Ascending aorta (tissue), 2 donors: ENCODE measurements at regions not wholly inside any gene's neighbourhood (a gene's known extent, or its start where the extent isn't known, plus 50 kb on each side); places are given as distances from the start of the nearest gene placed in this dataset.

ENCODE experiments used
- DNase-seq, 2 donors: peaks; one replicate each; pipeline ENCODE4 v3.0.0-alpha.2; 2019; ENCODE audit warnings: low spot score in 2 of 2
- H3K27ac ChIP-seq, 2 donors: fragments of 200-600 bp; sonication (generic); one replicate each; pipeline ENCODE4 v1.5.1; 2016 to 2017; ENCODE audit warnings: mild to moderate bottlenecking in 1 of 2
- H3K27me3 ChIP-seq: fragments of 200-600 bp; sonication (generic); one replicate; pipeline ENCODE4 v1.5.1; 2017
- H3K36me3 ChIP-seq, 2 donors: fragments of 200-600 bp; sonication (generic); one replicate each; pipeline ENCODE4 v1.5.1; 2016
- H3K4me1 ChIP-seq, 2 donors: fragments of 200-600 bp; sonication (generic); one replicate each; pipeline ENCODE4 v1.5.1; 2016 to 2017; ENCODE audit warnings: mild to moderate bottlenecking in 1 of 2
- H3K4me3 ChIP-seq, 2 donors: fragments of 200-600 bp; sonication (generic); one replicate each; pipeline ENCODE4 v1.5.1; 2016 to 2017; ENCODE audit warnings: mild to moderate bottlenecking in 1 of 2
- H3K9me3 ChIP-seq, 2 donors: fragments of 200-600 bp; sonication (generic); one replicate each; pipeline ENCODE4 v1.5.1; 2016
- intact Hi-C: fragments of 100-400 bp; cut with DNase I; formaldehyde crosslinking; loops from one replicate; pipeline ENCODE4 v1.15.1; 2023
- TF ChIP-seq, protein P1 (sequence below), 3 experiments: fragments of 200-600 bp in 2 of 3; fragments of 450-650 bp in 1 of 3; sonication (generic) in 2 of 3; IDR thresholded peaks; one replicate each; pipeline ENCODE4 v1.5.1; 2016 to 2019; ENCODE audit warnings: antibody characterized with exemption in 3 of 3, mild to moderate bottlenecking in 1 of 3, moderate library complexity in 1 of 3

DNA sequence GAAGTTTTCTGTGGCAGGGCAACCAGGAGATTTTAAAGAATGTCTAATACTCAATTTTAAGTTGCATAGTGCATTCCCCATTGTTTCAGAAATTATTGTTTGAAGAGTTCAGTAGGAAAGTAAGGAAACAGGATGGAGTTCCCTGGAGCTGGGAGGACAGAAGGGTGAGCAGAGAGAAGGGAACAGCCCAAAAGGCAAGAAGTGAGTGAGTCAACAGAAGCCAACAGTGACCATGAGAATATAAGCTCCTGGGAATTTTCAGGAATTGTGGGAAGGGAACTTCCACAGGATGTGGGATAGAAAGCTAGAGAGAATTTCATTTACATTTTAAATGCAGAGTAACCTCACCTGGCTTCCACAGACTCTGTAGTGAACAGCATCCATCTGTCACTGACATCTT is 268.1 kb upstream of the ATP5MC3 start:
- Histone ChIP-seq H3K27me3 (no peaks in the 10 kb centered on the region), H3K27ac (no peak overlapping the region), H3K4me1 (no peaks in the 10 kb centered on the region), H3K9me3 (no peaks in the 10 kb centered on the region), H3K4me3 (no peak overlapping the region), H3K36me3 (no peaks in the 10 kb centered on the region)
- TF ChIP-seq, protein P1, sequence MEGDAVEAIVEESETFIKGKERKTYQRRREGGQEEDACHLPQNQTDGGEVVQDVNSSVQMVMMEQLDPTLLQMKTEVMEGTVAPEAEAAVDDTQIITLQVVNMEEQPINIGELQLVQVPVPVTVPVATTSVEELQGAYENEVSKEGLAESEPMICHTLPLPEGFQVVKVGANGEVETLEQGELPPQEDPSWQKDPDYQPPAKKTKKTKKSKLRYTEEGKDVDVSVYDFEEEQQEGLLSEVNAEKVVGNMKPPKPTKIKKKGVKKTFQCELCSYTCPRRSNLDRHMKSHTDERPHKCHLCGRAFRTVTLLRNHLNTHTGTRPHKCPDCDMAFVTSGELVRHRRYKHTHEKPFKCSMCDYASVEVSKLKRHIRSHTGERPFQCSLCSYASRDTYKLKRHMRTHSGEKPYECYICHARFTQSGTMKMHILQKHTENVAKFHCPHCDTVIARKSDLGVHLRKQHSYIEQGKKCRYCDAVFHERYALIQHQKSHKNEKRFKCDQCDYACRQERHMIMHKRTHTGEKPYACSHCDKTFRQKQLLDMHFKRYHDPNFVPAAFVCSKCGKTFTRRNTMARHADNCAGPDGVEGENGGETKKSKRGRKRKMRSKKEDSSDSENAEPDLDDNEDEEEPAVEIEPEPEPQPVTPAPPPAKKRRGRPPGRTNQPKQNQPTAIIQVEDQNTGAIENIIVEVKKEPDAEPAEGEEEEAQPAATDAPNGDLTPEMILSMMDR (IDR thresholded peaks at IDR 0.05), result no peak
- DNase-seq, result no peak
- intact Hi-C loops, result no loop called here

DNA sequence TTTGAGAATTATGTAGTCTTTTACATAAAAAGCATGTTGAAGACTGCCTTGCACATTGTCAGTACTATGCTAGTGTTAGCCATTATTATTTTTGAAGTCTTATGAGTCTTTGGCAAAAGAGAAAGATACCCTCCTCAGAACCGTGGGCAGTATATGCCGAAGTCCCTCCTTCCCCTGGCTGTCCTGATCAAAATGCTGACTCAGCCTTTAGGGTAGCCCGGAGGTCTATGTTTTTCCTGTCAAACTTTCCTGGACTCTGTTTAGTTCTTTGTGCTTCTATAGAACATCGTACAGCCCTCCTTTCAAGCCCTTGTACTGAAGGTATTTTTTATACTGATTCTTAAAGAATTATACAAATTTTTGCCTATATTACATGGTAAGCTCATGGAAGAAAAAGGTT is 264.7 kb upstream of the ATP5MC3 start:
- no peaks in the 10 kb centered on the region for H3K9me3 ChIP-seq
- TF ChIP-seq, protein P1 (IDR thresholded peaks at IDR 0.05), result no peak
- H3K4me1 ChIP-seq, result no peaks in the 10 kb centered on the region
- no peaks in the 10 kb centered on the region for H3K27me3 ChIP-seq
- no peak overlapping the region for H3K27ac ChIP-seq
- no peaks in the 10 kb centered on the region for H3K36me3 ChIP-seq
- no peak for DNase-seq
- H3K4me3 ChIP-seq, result no peak overlapping the region
- intact Hi-C loops, result no loop called here

- Histone ChIP-seq H3K4me1 (no peaks in the 10 kb centered on the region), H3K9me3 (no peaks in the 10 kb centered on the region), H3K4me3 (no peak overlapping the region), H3K36me3 (no peaks in the 10 kb centered on the region), H3K27ac (no peak overlapping the region), H3K27me3 (no peaks in the 10 kb centered on the region)
- no peak for DNase-seq
- intact Hi-C loops, result no loop called here
- TF ChIP-seq, protein P1 (IDR thresholded peaks at IDR 0.05), result no peak
Measured at GRCh38 chr2:175445281-175445680, 263.8 kb upstream of the ATP5MC3 start.

GRCh38 chr2:175442441-175442840 is 260.9 kb upstream of the ATP5MC3 start:
- no peak overlapping the region for H3K27ac ChIP-seq
- H3K27me3 ChIP-seq, result no peaks in the 10 kb centered on the region
- no peaks in the 10 kb centered on the region for H3K36me3 ChIP-seq
- DNase-seq, result no peak
- H3K4me3 ChIP-seq, result no peak overlapping the region
- TF ChIP-seq, protein P1 (IDR thresholded peaks at IDR 0.05), result no peak
- intact Hi-C loops, result no loop called here
- no peaks in the 10 kb centered on the region for H3K4me1 ChIP-seq
- no peaks in the 10 kb centered on the region for H3K9me3 ChIP-seq

DNA sequence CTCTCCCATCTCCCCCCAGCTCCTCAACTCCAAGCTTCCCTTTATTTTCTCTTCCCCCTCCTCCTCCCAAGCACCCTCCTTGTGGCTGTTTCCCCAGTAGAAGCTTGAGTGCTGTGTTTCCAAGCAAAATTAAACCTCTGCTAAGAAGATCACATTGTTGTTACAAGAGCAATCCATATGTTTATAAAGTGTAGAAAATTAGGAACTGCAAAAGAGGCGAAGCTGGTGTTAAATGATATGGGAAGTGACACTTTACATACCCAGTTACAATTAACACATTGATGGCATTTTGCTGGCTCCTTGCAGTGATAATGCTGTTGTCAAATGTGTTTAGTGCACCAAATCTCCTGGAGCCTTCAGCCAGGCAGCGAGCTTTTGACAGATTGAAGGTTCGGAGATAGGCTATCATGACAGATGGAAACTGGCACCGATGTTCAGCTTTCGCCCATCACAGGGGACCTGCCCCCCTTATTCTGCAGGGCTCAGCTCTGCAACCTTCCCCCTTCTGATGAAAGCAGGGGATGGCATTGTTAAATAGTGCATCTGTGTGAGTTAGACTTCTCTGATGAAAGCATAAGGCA is 259.8 kb upstream of the ATP5MC3 start:
- H3K4me1 ChIP-seq, result no peaks in the 10 kb centered on the region
- H3K4me3 ChIP-seq, result no peak overlapping the region
- no peak for DNase-seq
- no peaks in the 10 kb centered on the region for H3K36me3 ChIP-seq
- no peaks in the 10 kb centered on the region for H3K9me3 ChIP-seq
- TF ChIP-seq, protein P1 (IDR thresholded peaks at IDR 0.05), result no peak
- H3K27me3 ChIP-seq, result no peaks in the 10 kb centered on the region
- intact Hi-C loops, result no loop called here
- H3K27ac ChIP-seq, result no peak overlapping the region

DNA sequence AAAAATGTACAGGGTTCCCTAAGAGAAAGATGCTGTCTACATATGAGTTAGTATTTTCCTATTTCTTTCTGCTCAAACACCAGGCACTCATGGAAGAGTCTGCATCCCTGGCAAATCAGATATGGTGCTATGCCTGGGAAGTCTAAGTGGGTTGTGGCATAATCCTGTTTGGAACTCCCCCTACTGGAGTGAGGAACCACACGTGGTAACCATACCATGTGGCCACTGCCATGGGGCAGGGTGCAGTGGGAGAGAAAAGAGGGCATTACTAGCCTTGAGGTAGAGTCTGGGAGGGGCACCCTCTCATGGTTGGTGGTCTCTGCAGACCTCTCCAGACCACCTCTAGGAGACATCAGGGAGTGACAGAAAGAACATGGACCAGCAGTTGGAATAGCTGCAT is 257.9 kb upstream of the ATP5MC3 start:
- Histone ChIP-seq H3K36me3 (no peaks in the 10 kb centered on the region), H3K9me3 (no peaks in the 10 kb centered on the region), H3K27me3 (no peaks in the 10 kb centered on the region), H3K4me1 (no peaks in the 10 kb centered on the region), H3K27ac (no peak overlapping the region), H3K4me3 (no peak overlapping the region)
- TF ChIP-seq, protein P1 (IDR thresholded peaks at IDR 0.05), result no peak
- no peak for DNase-seq
- intact Hi-C loops, result no loop called here
